ENCODE measurements at regions not wholly inside any gene's neighbourhood (a gene's known extent, or its start where the extent isn't known, plus 50 kb on each side); places are given as distances from the start of the nearest gene placed in this dataset.

DNA sequence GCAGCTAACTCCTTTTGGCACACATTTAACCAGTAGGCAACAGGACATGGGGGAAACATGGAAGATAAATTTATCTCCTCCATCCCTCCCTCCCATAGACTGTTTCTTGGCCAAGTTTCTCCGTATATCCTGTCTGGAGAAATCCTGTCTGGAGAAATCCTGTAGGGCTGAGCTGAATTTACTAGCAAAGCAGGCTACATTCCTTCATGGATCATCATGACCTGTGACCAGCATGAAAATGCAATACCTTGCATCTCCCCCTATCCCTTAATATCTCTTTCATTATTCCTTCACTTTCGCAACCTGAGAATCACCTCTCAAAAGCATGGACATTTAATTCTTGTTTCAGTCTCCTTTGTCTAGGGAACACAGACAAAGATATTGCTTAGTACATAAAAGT is 379.1 kb downstream of the PSAT1 start:
- no peak for TF ChIP-seq EZH2phosphoT487 (IDR thresholded peaks at IDR 0.05; ENCODE audit: insufficient read depth, low read depth)
- TF ChIP-seq EZH2 (IDR thresholded peaks at IDR 0.05; ENCODE audit: insufficient read depth, poor library complexity, severe bottlenecking): no peak

Measured in GM23248 (cell line).